ENCODE measurements at regions not wholly inside any gene's neighbourhood (a gene's known extent, or its start where the extent isn't known, plus 50 kb on each side); places are given as distances from the start of the nearest gene placed in this dataset.

- TF ChIP-seq, protein P1, sequence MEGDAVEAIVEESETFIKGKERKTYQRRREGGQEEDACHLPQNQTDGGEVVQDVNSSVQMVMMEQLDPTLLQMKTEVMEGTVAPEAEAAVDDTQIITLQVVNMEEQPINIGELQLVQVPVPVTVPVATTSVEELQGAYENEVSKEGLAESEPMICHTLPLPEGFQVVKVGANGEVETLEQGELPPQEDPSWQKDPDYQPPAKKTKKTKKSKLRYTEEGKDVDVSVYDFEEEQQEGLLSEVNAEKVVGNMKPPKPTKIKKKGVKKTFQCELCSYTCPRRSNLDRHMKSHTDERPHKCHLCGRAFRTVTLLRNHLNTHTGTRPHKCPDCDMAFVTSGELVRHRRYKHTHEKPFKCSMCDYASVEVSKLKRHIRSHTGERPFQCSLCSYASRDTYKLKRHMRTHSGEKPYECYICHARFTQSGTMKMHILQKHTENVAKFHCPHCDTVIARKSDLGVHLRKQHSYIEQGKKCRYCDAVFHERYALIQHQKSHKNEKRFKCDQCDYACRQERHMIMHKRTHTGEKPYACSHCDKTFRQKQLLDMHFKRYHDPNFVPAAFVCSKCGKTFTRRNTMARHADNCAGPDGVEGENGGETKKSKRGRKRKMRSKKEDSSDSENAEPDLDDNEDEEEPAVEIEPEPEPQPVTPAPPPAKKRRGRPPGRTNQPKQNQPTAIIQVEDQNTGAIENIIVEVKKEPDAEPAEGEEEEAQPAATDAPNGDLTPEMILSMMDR (IDR thresholded peaks at IDR 0.05; ENCODE audit: poor library complexity) = no peak
- TF ChIP-seq EZH2 (IDR thresholded peaks at IDR 0.05; ENCODE audit: borderline replicate concordance) (no peak), EZH2phosphoT487 (IDR thresholded peaks at IDR 0.05; ENCODE audit: low read depth, severe bottlenecking, unreplicated experiment) (no peak)
Observed at GRCh38 chr20:16124491-16124890, 448.8 kb downstream of the KIF16B start.
